GM18951 (cell line): ENCODE measurements at regions not wholly inside any gene's neighbourhood (a gene's known extent, or its start where the extent isn't known, plus 50 kb on each side); places are given as distances from the start of the nearest gene placed in this dataset.

Experiments used
- POLR2A ChIP-seq: IDR thresholded peaks from 4 replicates; pipeline ENCODE4 v1.6.1; 2011; ENCODE audit warnings: mild to moderate bottlenecking; ENCODE audit not compliant: insufficient read length, insufficient read depth; ENCODE audit errors: extremely low read depth
- in situ Hi-C: fragments of 300-500 bp; cut with MboI; formaldehyde crosslinking; loops from one replicate; pipeline ENCODE4 v1.12.0; 2022; ENCODE audit warnings: low sequenced_read_pairs, mixed read lengths, inconsistent platforms; ENCODE audit not compliant: unreplicated experiment

GRCh38 chr3:46107682-46108081 is 80.4 kb upstream of the XCR1 start:
- in situ Hi-C loops = no loop called here

DNA sequence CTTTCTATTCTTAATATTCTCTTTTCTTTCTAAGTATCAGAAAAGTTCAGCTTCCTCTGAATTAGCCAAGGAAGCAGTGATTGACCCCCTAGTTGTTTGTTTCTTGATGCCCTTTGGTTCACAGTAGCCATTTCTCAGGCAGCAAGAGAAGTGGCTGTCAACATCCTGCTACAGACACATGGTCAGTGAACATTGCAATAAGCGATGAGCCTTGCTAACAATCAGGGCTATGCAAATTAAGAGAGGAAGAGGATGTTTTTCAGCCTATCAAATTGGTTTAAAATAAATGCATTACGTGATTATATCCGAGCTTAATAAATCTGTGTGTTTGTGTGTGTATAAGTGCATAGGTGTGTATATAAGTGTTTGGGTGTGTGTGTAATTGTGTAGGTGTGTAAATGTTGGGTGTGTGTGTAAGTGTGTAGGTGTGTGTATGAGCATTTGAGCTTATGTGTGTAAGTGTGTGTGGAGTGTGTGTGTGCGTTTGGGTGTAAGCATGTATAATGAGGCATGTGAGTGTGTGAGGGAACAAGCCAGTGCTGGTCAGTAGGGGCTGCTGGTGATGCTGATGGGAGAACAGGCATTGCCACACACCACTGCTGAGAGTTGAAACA is 78.1 kb upstream of the XCR1 start:
- in situ Hi-C loops = no loop called here
- no peak for TF ChIP-seq POLR2A

More at GRCh38 chr3:46107682-46108081, 80.4 kb upstream of the XCR1 start:
- no peak for TF ChIP-seq POLR2A

- TF ChIP-seq POLR2A = no peak
- in situ Hi-C loops = no loop called here
Measured at GRCh38 chr3:46104706-46105105, 77.4 kb upstream of the XCR1 start.

DNA sequence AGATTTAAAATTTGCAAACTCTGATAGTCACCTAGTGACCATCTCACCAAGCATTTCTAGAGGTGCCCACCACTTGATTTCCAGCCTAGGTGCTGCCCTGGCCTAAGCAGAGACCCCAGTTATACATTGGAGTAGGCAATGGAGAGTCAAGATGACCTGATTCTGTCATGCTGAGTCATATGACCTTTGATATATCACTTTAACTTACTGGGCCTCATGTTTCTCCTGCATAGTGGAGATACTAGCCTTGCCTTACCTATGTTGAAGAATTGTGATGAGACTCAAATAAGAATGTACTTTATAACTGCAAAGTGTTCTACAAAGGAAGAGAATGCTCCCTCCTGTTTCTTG is 75.5 kb upstream of the XCR1 start:
- in situ Hi-C loops = no loop called here
- TF ChIP-seq POLR2A = no peak

- in situ Hi-C loops = no loop called here
- TF ChIP-seq POLR2A = no peak
Measured at GRCh38 chr3:46102059-46102779, 74.9 kb upstream of the XCR1 start.

GRCh38 chr3:46100812-46101211 is 73.5 kb upstream of the XCR1 start:
- no peak for TF ChIP-seq POLR2A
- in situ Hi-C loops = no loop called here

- TF ChIP-seq POLR2A = peak; percentile 15
- in situ Hi-C loops = loop anchor here (10.0 kb wide), 1 partner anchor 276 kb away; the partner anchor contains the start of gene CCR5
Measured at GRCh38 chr3:46098319-46098761, 71.1 kb upstream of the XCR1 start.

DNA sequence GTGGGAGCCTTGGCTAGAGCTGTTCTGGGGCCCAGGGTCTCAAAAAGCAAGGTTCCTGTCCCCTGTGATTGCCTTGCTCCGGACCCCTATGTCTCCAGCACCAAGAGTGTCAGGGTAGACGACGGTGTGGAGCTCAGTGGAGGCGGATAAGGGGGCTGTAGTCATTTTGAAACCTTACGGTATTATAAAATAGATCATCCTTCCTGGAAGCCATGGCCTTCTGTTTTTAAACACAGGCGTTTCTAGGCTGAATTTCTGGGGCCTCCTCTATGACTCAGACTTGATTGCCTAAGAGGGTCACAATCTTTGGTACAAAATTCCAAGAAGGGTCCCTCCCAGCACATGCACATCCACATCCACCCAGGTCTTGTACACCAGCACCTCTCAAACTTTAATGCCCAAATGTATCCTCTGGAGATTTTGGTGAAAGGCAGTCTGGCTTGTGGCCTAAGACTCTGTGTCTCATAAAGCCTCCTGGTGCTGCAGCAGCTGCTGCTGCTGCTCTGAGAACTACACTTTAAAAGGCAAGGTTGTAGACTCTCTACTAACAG is 70.5 kb upstream of the XCR1 start:
- in situ Hi-C loops = loop anchor here (10.0 kb wide), 1 partner anchor 277 kb away; the partner anchor contains the start of gene CCR5

GRCh38 chr3:46096781-46097180 is 69.5 kb upstream of the XCR1 start:
- in situ Hi-C loops = loop anchor here (10.0 kb wide), 1 partner anchor 278 kb away; the partner anchor contains the start of gene CCR5
- TF ChIP-seq POLR2A = no peak

More for the DNA sequence above, 70.5 kb upstream of the XCR1 start:
- TF ChIP-seq POLR2A = peak; percentile 4

- TF ChIP-seq POLR2A = no peak
- in situ Hi-C loops = loop anchor here (10.0 kb wide), 1 partner anchor 278 kb away; the partner anchor contains the start of gene CCR5
Measured at GRCh38 chr3:46096336-46096735, 69.1 kb upstream of the XCR1 start.

DNA sequence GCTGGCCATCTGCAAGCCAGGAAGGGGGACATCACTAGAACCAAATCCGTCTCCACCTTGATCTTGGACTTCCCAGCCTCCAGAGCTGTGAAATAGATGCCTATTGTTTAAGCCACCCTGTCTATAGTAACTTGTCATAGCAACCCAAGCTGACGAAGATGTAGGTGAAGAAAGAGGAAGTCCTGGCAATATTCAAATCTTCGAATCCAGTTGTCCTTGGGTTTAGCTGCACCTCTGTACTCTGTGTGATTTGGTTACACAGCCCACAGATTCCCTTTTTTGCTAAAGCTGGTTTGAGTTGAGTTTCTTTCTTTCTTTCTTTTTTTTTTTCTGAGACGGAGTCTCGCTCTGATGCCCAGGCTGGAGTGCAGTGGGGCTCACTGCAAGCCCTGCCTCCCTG is 68.0 kb upstream of the XCR1 start:
- in situ Hi-C loops = loop anchor here (10.0 kb wide), 1 partner anchor 279 kb away; the partner anchor contains the start of gene CCR5
- TF ChIP-seq POLR2A = no peak

- no peak for TF ChIP-seq POLR2A
- in situ Hi-C loops = loop anchor here (10.0 kb wide), 1 partner anchor 280 kb away; the partner anchor contains the start of gene CCR5
Measured at GRCh38 chr3:46094506-46094905, 67.2 kb upstream of the XCR1 start.

GRCh38 chr3:46093966-46094365 is 66.7 kb upstream of the XCR1 start:
- TF ChIP-seq POLR2A = no peak
- in situ Hi-C loops = loop anchor here (10.0 kb wide), 1 partner anchor 281 kb away; the partner anchor contains the start of gene CCR5
